Cardiac fibroblast (primary cell): ENCODE measurements at regions not wholly inside any gene's neighbourhood (a gene's known extent, or its start where the extent isn't known, plus 50 kb on each side); places are given as distances from the start of the nearest gene placed in this dataset.
A peak's percentile ranks its signal among the peaks of the same experiment; 100 is the strongest.
"Not testable (repeated sequence)": the region's sequence is repeated elsewhere in the genome, so short reads cannot be mapped to it uniquely, and the experiment has no call there.

ENCODE experiments used
- DNase-seq, 2 donors: peaks; one replicate each; pipeline versions ENCODE4 v3.0.0 to v3.0.0-alpha.2; 2010; ENCODE audit warnings: low read depth in 2 of 2
- H3K4me3 ChIP-seq, 2 donors: replicated peaks in 1 of 2; 1 replicate in 1 of 2; 2 replicates in 1 of 2; pipeline ENCODE4 v1.5.1; 2011; ENCODE audit warnings: low read depth in 2 of 2, low read length in 2 of 2, mild to moderate bottlenecking in 2 of 2, moderate library complexity in 1 of 2
- CTCF ChIP-seq: IDR thresholded peaks from one replicate; pipeline ENCODE4 v1.5.1; 2011; ENCODE audit warnings: low read depth, mild to moderate bottlenecking, low read length, inconsistent platforms

- DNase-seq, result peak; percentile 26 to 66
- no peak overlapping the region for H3K4me3 ChIP-seq
- TF ChIP-seq CTCF, result no peak
Measured at GRCh38 chr21:39000496-39000895, 182.8 kb downstream of the PSMG1 start.

GRCh38 chr21:38999161-38999560, 184.1 kb downstream of the PSMG1 start:
- no peak overlapping the region for H3K4me3 ChIP-seq
- no peak for TF ChIP-seq CTCF
- DNase-seq, result peak in 1 of 2 donors; percentile 52

GRCh38 chr21:38998281-38998680, 185.0 kb downstream of the PSMG1 start:
- DNase-seq, H3K4me3 ChIP-seq: not testable (repeated sequence)

- not testable (repeated sequence) for H3K4me3 ChIP-seq, DNase-seq
Measured at GRCh38 chr21:38997843-38998175, 185.4 kb downstream of the PSMG1 start.

- no peak for TF ChIP-seq CTCF
- no peak overlapping the region for H3K4me3 ChIP-seq
- DNase-seq, result no peak
Measured at GRCh38 chr21:38997051-38997842, 186.0 kb downstream of the PSMG1 start.

GRCh38 chr21:38996355-38996754, 186.9 kb downstream of the PSMG1 start:
- no peak overlapping the region for H3K4me3 ChIP-seq
- no peak for DNase-seq
- TF ChIP-seq CTCF, result no peak

- no peak for TF ChIP-seq CTCF
- no peak overlapping the region for H3K4me3 ChIP-seq
- DNase-seq, result no peak
Measured at GRCh38 chr21:38995731-38996130, 187.5 kb downstream of the PSMG1 start.

- TF ChIP-seq CTCF, result no peak
- no peak for DNase-seq
- H3K4me3 ChIP-seq, result no peak overlapping the region
Measured at GRCh38 chr21:38995071-38995669, 188.1 kb downstream of the PSMG1 start.
